Fibroblast of skin of left quadriceps (primary cell): ENCODE measurements at regions not wholly inside any gene's neighbourhood (a gene's known extent, or its start where the extent isn't known, plus 50 kb on each side); places are given as distances from the start of the nearest gene placed in this dataset.
"Not testable (repeated sequence)": the region's sequence is repeated elsewhere in the genome, so short reads cannot be mapped to it uniquely, and the experiment has no call there.

Experiments
- DNase-seq, 2 experiments: peaks; one replicate each; pipeline ENCODE4 v3.0.0-alpha.2; 2013; ENCODE audit warnings: low read depth in 2 of 2

DNA sequence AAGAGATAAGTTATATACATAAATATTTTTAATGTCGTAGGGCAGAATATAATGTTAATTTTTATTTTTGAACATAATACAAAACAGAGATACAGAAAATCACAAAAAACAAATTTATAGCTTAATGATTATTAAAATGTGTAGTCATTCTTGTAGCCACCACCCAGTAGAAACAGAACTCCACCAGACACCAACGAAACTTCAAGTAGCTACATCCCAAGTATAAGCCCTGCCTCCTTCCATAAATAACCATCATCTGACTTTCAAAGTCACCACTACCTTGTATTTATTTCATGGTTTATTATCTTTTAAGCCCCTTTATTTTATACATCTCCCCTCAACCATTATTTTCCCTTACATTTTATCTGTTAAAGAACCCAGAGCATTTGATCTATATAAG, 111.9 kb upstream of the ZWINT start:
- no peak for DNase-seq

DNA sequence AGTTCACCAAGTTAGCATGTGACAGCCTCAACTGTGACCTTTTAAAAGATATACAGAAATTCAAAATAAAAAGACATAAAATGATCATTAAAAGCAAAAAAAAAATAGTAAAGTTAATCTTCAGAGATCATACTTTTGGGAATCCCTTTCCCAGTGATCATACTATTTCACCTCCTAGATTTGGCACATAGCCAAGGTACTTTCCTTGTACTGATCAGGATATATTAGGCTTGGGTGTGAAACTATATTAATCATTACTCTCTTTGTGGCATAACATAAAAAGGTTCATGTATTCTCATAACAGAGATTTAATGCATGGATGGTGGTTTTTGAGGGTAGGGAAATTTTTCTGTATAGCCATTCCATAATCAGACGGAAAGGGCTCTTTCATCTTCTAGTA, 109.6 kb upstream of the ZWINT start:
- no peak for DNase-seq

DNA sequence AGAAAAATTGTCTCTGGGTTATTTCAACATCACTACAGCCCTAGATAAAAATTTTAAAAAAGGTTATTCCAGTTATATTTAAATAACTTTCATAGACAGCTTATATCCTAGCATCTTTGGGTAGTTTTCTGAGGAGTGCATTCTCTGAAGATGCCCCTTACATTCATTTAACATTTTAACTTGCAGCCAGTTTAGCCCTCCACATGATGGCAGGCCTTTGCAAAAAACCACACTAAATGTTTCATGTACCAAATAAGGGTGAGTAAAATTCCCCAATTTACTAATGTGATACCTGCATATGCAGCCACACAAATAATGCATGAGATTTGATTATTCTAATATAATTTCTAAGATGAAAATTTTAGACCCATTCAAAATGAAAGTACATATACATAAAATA, 108.4 kb upstream of the ZWINT start:
- no peak for DNase-seq

DNA sequence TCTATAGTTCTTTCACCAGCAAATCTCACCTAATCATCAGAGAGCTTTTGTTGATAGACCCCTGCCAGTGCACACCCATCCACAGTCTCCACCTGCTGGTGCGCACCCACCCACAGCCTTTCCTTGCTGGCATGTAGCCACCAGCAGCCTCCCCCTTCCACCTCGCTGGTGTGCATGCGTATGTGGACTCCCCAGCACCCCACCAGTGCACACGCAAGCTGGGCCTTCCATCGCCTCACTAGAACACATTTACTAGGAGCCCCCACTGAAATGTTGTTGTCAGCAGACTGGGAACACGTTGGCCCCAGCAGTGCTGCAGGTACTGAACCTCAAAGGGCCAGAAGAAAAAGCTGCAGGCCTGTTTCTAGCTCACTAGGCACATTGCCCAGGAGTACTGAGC, 104.9 kb upstream of the ZWINT start:
- no peak for DNase-seq

DNA sequence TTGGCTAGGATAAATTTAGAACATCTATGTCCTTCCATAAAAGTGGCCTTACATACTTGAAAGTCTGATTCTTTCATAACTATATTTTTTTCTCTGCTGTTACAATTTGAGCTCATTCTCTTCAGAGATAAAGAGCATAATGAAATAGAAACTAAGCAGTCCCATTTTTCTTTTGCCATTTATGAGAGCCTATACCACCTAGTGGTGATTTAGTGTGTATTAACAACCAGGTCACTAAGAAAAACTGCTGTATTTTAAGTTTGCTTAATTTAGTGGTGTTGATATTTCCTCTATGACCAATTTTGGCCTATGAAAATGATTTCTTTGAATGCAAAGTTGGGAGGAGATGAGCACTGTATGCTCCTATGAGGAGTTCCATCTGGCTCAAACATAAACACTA, 88.7 kb upstream of the ZWINT start:
- DNase-seq = no peak

DNA sequence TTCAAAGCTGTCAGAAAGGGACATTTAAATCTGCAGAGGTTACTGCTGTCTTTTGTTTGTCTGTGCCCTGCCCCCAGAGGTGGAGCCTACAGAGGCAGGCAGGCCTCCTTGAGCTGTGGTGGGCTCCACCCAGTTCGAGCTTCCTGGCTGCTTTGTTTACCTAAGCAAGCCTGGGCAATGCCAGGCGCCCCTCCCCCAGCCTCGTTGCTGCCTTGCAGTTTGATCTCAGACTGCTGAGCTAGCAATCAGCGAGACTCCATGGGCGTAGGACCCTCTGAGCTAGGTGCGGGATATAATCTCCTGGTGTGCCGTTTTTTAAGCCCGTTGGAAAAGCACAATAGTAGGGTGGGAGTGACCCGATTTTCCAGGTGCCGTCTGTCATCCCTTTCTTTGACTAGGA, 86.6 kb upstream of the ZWINT start:
- DNase-seq = not testable (repeated sequence)

DNA sequence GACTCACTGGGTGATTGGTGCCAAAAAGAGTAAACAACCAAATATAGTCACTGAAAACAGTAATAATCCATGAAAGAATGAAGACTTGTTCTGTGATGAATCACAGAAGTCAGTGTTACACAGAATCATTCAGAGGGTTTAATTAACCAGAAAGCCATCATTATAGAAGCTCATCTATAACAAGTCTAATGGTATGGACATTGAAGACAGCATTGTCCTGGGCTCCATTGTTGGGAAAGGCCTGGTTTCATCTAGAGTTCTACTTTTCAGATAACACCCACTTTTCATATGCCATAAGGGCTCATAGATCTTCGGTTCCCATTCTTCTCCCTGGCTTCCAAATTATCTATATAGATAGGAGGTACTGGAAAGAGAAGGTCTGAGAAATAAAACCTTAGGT, 80.3 kb upstream of the ZWINT start:
- not testable (repeated sequence) for DNase-seq
